Endothelial cell of umbilical vein (primary cell): ENCODE measurements at regions not wholly inside any gene's neighbourhood (a gene's known extent, or its start where the extent isn't known, plus 50 kb on each side); places are given as distances from the start of the nearest gene placed in this dataset.

Source experiments
- GATA2 ChIP-seq: IDR thresholded peaks from 2 replicates; pipeline ENCODE4 v1.7.0; 2011; ENCODE audit warnings: low read depth, mild to moderate bottlenecking, moderate library complexity, mixed read lengths, low read length; ENCODE audit not compliant: insufficient read length, insufficient read depth
- TF ChIP-seq, protein P1 (sequence below), 2 donors: IDR thresholded peaks; 1 replicate in 1 of 2; 2 replicates in 1 of 2; pipeline ENCODE4 v1.5.1; 2011; ENCODE audit warnings: low read length in 2 of 2, mild to moderate bottlenecking in 2 of 2, moderate library complexity in 2 of 2, control low read depth in 1 of 2, inconsistent platforms in 1 of 2, low read depth in 1 of 2; ENCODE audit not compliant: insufficient read depth in 1 of 2; ENCODE audit errors: extremely low read depth in 1 of 2

DNA sequence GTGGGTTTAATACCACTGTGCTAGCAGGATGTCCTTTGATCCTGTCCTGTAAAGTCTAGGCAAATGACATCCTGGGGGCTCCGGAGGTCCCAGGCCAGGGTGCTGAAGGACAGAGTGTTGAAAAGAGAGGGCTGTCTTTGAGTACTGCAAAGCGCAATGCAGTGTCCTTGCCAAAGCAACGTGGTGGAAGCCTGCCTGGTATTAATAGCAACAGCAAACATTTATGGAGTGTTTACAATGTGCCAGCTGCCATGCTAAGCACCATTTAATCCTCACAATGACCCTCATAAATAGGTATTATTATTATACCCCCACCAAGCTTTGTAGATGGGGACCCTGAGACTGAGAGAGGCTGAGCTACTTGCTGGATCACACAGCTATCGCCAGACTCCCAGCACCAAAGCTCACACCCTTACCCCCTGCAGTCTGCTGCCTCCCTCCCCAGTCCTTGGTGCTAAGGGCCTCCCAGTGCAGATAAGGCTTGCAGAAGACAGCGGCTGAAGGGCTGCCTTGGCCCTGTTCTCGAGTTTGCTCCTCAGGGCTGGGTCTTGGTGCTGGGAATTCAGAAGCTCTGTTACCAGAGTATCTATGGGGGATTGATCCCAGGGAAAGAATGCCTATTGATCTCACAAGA is 427.7 kb downstream of the FUT8 start:
- no peak for TF ChIP-seq GATA2
- TF ChIP-seq, protein P1, sequence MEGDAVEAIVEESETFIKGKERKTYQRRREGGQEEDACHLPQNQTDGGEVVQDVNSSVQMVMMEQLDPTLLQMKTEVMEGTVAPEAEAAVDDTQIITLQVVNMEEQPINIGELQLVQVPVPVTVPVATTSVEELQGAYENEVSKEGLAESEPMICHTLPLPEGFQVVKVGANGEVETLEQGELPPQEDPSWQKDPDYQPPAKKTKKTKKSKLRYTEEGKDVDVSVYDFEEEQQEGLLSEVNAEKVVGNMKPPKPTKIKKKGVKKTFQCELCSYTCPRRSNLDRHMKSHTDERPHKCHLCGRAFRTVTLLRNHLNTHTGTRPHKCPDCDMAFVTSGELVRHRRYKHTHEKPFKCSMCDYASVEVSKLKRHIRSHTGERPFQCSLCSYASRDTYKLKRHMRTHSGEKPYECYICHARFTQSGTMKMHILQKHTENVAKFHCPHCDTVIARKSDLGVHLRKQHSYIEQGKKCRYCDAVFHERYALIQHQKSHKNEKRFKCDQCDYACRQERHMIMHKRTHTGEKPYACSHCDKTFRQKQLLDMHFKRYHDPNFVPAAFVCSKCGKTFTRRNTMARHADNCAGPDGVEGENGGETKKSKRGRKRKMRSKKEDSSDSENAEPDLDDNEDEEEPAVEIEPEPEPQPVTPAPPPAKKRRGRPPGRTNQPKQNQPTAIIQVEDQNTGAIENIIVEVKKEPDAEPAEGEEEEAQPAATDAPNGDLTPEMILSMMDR (IDR thresholded peaks at IDR 0.05; ENCODE audit: extremely low read depth in 1 of 2, insufficient read depth in 1 of 2, low read depth in 1 of 2, low read length in 2 of 2): no peak
